Spleen (tissue), 11 donors: ENCODE measurements at regions not wholly inside any gene's neighbourhood (a gene's known extent, or its start where the extent isn't known, plus 50 kb on each side); places are given as distances from the start of the nearest gene placed in this dataset.
A peak's percentile ranks its signal among the peaks of the same experiment; 100 is the strongest.

Experiments
- DNase-seq: peaks from one replicate; pipeline ENCODE4 v3.0.0-alpha.2; 2020
- H3K27ac ChIP-seq, 8 donors: fragments of 200-600 bp; sonication (generic) in 7 of 8; 1 replicate in 4 of 8; 2 replicates in 4 of 8; pipeline versions ENCODE4 v1.5.0 to v1.8.0; 2016 to 2021; ENCODE audit warnings: inconsistent platforms in 4 of 8, mild to moderate bottlenecking in 4 of 8, moderate library complexity in 1 of 8
- H3K27me3 ChIP-seq, 7 donors: fragments of 200-600 bp; sonication (generic) in 6 of 7; replicated peaks in 1 of 7; 1 replicate in 4 of 7; 2 replicates in 3 of 7; pipeline versions ENCODE4 v1.5.0 to v1.8.0; 2016 to 2021; ENCODE audit warnings: inconsistent platforms in 3 of 7, mild to moderate bottlenecking in 1 of 7
- H3K36me3 ChIP-seq, 6 donors: fragments of 200-600 bp; sonication (generic) in 5 of 6; 1 replicate in 4 of 6; 2 replicates in 2 of 6; pipeline versions ENCODE4 v1.5.0 to v1.8.0; 2016 to 2021; ENCODE audit warnings: inconsistent platforms in 2 of 6
- H3K4me1 ChIP-seq, 6 donors: fragments of 200-600 bp; sonication (generic) in 5 of 6; 1 replicate in 3 of 6; 2 replicates in 3 of 6; pipeline versions ENCODE4 v1.5.0 to v1.8.0; 2016 to 2021; ENCODE audit warnings: inconsistent platforms in 3 of 6
- H3K4me3 ChIP-seq, 8 donors: fragments of 200-600 bp; sonication (generic) in 7 of 8; 1 replicate in 4 of 8; 2 replicates in 4 of 8; pipeline versions ENCODE4 v1.5.0 to v1.8.0; 2016 to 2021; ENCODE audit warnings: inconsistent platforms in 4 of 8, mild to moderate bottlenecking in 4 of 8, moderate library complexity in 2 of 8
- H3K9me3 ChIP-seq, 8 donors: fragments of 200-600 bp; sonication (generic) in 7 of 8; 1 replicate in 4 of 8; 2 replicates in 4 of 8; pipeline versions ENCODE4 v1.5.0 to v1.8.0; 2016 to 2021; ENCODE audit warnings: inconsistent platforms in 4 of 8
- CTCF ChIP-seq, 11 experiments: fragments of 200-600 bp in 7 of 11; fragments of 450-650 bp in 4 of 11; sonication (generic) in 4 of 11; IDR thresholded peaks in 8 of 11; conservative IDR thresholded peaks in 3 of 11; 1 replicate in 7 of 11; 2 replicates in 4 of 11; pipeline versions ENCODE4 v1.4.0 to v1.8.0; 2016 to 2021; ENCODE audit warnings: antibody characterized with exemption in 11 of 11, inconsistent platforms in 4 of 11, mild to moderate bottlenecking in 1 of 11
- POLR2A ChIP-seq, 3 donors: fragments of 450-650 bp; IDR thresholded peaks; one replicate each; pipeline ENCODE4 v1.5.1; 2017; ENCODE audit warnings: antibody characterized with exemption in 3 of 3, mild to moderate bottlenecking in 1 of 3
- POLR2AphosphoS5 ChIP-seq, 3 donors: sonication (generic); formaldehyde crosslinking; IDR thresholded peaks; one replicate each; pipeline ENCODE4 v1.5.1; 2017; ENCODE audit warnings: antibody characterized with exemption in 3 of 3
- WGBS, 5 donors: extraction: QIAGEN DNeasy Blood & Tissue Kit in 3 of 5; methylation state at CpG; one replicate each; pipeline versions ENCODE4 v1.1.5 to v1.1.7; 2013 to 2018; 5-methylcytosine and 5-hydroxymethylcytosine counted together
- intact Hi-C: fragments of 100-400 bp; cut with DNase I; formaldehyde crosslinking; loops from one replicate; pipeline ENCODE4 v1.15.0; 2023; ENCODE audit warnings: low total_unique reads
- donor health status: healthy with polysubstance abuse.
- donor health status: DM: no; HTN: no; CAD: no; lungs with moderate emphysema.
- donor health status: DM: no; HTN: no; CAD: no.
- donor health status: Bipolar disorder and iron deficiency.
- donor health status: healthy.
- donor health status: DM: no; HTN: no; CAD: no.
- donor health status: DM: yes; HTN: yes; CAD: no.

DNA sequence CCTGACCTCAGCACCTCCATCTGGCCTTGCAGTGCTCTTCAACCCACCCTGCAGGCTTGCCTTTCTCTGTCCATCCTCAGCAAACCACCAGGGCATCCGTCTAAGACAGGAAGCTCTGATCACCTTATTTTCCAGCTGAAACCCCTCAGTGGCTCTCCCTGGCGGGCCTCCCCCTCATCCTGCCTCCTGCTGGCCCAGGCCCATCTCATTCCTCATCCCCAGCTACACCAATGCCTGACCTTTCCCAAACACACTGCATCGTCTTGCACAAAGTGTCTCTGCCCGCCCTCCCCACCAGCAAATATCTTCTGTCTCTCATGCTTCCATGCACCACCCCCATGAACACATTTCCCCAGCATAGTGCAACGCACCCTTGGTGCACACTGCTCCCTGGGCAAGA, 205.0 kb downstream of the TOMM20 start:
- WGBS, 5 donors = 85 to 91% (median 89%) methylated on average over 5 of the region's 5 CpGs

DNA sequence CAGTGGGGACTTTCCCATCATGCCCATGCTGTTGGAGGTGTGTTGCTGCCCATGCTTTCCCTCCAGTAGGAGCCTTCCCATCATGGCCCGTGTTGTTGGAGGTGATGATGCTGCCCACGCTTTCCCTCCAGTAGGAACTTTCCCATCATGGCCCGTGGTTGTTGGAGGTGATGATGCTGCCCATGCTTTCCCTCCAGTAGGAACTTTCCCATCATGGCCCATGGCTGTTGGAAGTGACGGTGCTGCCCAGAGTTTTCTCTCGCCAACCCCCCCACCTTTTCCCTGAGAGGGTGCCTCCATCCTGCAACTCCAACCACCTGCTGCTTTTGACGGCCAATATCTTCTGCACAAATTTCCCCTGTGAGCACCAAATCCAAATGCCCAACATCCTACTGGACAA, 205.7 kb downstream of the TOMM20 start:
- Histone ChIP-seq H3K36me3 (no peaks in the 10 kb centered on the region), H3K27ac (no peak overlapping the region), H3K27me3 (no peaks in the 10 kb centered on the region), H3K4me3 (no peak overlapping the region), H3K9me3 (peaks cover 0 to 6% (median 0%) of the 10 kb centered on the region in 8 donors), H3K4me1 (peaks cover 19 to 68% (median 49%) of the 10 kb centered on the region in 6 donors)
- intact Hi-C loops = no loop called here
- no peak for DNase-seq
- WGBS, 5 donors = 93 to 99% (median 95%) methylated on average over 6 of the region's 6 CpGs
- TF ChIP-seq POLR2A (IDR thresholded peaks at IDR 0.05) (no peak), CTCF (IDR thresholded peaks at IDR 0.05 in 8 of 11, conservative IDR thresholded peaks at IDR 0.05 in 3 of 11) (no peak), POLR2AphosphoS5 (IDR thresholded peaks at IDR 0.05) (no peak)

More for the DNA sequence above, 205.0 kb downstream of the TOMM20 start:
- DNase-seq = no peak
- Histone ChIP-seq H3K36me3 (no peaks in the 10 kb centered on the region), H3K27ac (peak overlapping the region in 2 of 8 donors; percentile 79), H3K9me3 (peaks cover 0 to 6% (median 0%) of the 10 kb centered on the region in 8 donors), H3K27me3 (no peaks in the 10 kb centered on the region), H3K4me3 (no peak overlapping the region), H3K4me1 (peaks cover 18 to 68% (median 46%) of the 10 kb centered on the region in 6 donors)
- TF ChIP-seq POLR2A (IDR thresholded peaks at IDR 0.05) = no peak
- TF ChIP-seq POLR2AphosphoS5 (IDR thresholded peaks at IDR 0.05) = no peak
- no peak for TF ChIP-seq CTCF (IDR thresholded peaks at IDR 0.05 in 8 of 11, conservative IDR thresholded peaks at IDR 0.05 in 3 of 11)
- intact Hi-C loops = no loop called here

- TF ChIP-seq POLR2AphosphoS5 (IDR thresholded peaks at IDR 0.05) (peak in 2 of 3 donors; percentile 38 to 42), CTCF (IDR thresholded peaks at IDR 0.05 in 8 of 11, conservative IDR thresholded peaks at IDR 0.05 in 3 of 11) (no peak), POLR2A (IDR thresholded peaks at IDR 0.05) (no peak)
- H3K36me3 ChIP-seq = no peaks in the 10 kb centered on the region
- H3K9me3 ChIP-seq = peaks cover 0 to 6% (median 0%) of the 10 kb centered on the region in 8 donors
- intact Hi-C loops = no loop called here
- peaks cover 17 to 68% (median 41%) of the 10 kb centered on the region in 6 donors for H3K4me1 ChIP-seq
- peak overlapping the region in 6 of 8 donors; percentile 5 to 60 (median 38) for H3K27ac ChIP-seq
- no peak overlapping the region for H3K4me3 ChIP-seq
- WGBS, 5 donors = 57 to 83% (median 67%) methylated on average over 14 of the region's 14 CpGs
- H3K27me3 ChIP-seq = no peaks in the 10 kb centered on the region
- DNase-seq = no peak
Measured at GRCh38 chr1:234921266-234922062, 207.2 kb downstream of the TOMM20 start.

- intact Hi-C loops = no loop called here
- DNase-seq = no peak
- Histone ChIP-seq H3K9me3 (peaks cover 0 to 6% (median 0%) of the 10 kb centered on the region in 8 donors), H3K27me3 (no peaks in the 10 kb centered on the region), H3K27ac (peak overlapping the region in 6 of 8 donors; percentile 5 to 60 (median 38)), H3K36me3 (no peaks in the 10 kb centered on the region), H3K4me3 (no peak overlapping the region), H3K4me1 (peaks cover 11 to 68% (median 34%) of the 10 kb centered on the region in 6 donors)
- TF ChIP-seq CTCF (IDR thresholded peaks at IDR 0.05 in 8 of 11, conservative IDR thresholded peaks at IDR 0.05 in 3 of 11) (no peak), POLR2AphosphoS5 (IDR thresholded peaks at IDR 0.05) (no peak), POLR2A (IDR thresholded peaks at IDR 0.05) (no peak)
- WGBS, 5 donors = 72 to 74% (median 73%) methylated on average over 4 of the region's 4 CpGs
Measured at GRCh38 chr1:234920843-234921140, 207.8 kb downstream of the TOMM20 start.
